Erythroblast (primary cell): ENCODE measurements at regions not wholly inside any gene's neighbourhood (a gene's known extent, or its start where the extent isn't known, plus 50 kb on each side); places are given as distances from the start of the nearest gene placed in this dataset.

Experiments
- GATA1 ChIP-seq: IDR thresholded peaks from 2 replicates; pipeline ENCODE4 v1.6.1; 2011; ENCODE audit warnings: low read depth, mild to moderate bottlenecking, control low read depth, low read length, moderate library complexity
- POLR2A ChIP-seq: IDR thresholded peaks from 2 replicates; pipeline ENCODE4 v1.6.1; 2011; ENCODE audit warnings: mild to moderate bottlenecking, low read length

- TF ChIP-seq POLR2A (no peak), GATA1 (no peak)
Observed at GRCh38 chr2:226418521-226418920, 381.1 kb downstream of the IRS1 start.
